Liver (tissue), 8 donors: ENCODE measurements at regions not wholly inside any gene's neighbourhood (a gene's known extent, or its start where the extent isn't known, plus 50 kb on each side); places are given as distances from the start of the nearest gene placed in this dataset.

ENCODE experiments used
- DNase-seq: peaks from one replicate; pipeline ENCODE4 v3.0.0-alpha.2; 2017; ENCODE audit warnings: low spot score
- H3K27ac ChIP-seq, 2 donors: one replicate each; pipeline ENCODE4 v1.7.0; 2013; ENCODE audit warnings: inconsistent platforms in 2 of 2, low read length in 2 of 2, control low read depth in 1 of 2, low read depth in 1 of 2, mild to moderate bottlenecking in 1 of 2
- H3K27me3 ChIP-seq, 4 donors: one replicate each; pipeline versions ENCODE4 v1.6.1 to v1.7.0; 2013; ENCODE audit warnings: low read length in 3 of 4, inconsistent platforms in 1 of 4, mild to moderate bottlenecking in 1 of 4, moderate library complexity in 1 of 4; ENCODE audit not compliant: control insufficient read depth in 4 of 4, insufficient read depth in 4 of 4
- H3K36me3 ChIP-seq, 4 donors: one replicate each; pipeline versions ENCODE4 v1.6.1 to v1.7.0; 2013; ENCODE audit warnings: low read length in 3 of 4, mild to moderate bottlenecking in 3 of 4, low read depth in 1 of 4, moderate library complexity in 1 of 4; ENCODE audit not compliant: control insufficient read depth in 4 of 4, insufficient read depth in 3 of 4
- H3K4me1 ChIP-seq, 4 donors: one replicate each; pipeline versions ENCODE4 v1.6.1 to v1.7.0; 2013; ENCODE audit warnings: low read length in 3 of 4, mild to moderate bottlenecking in 3 of 4, moderate library complexity in 1 of 4; ENCODE audit not compliant: control insufficient read depth in 4 of 4, insufficient read depth in 4 of 4
- H3K4me3 ChIP-seq, 3 donors: one replicate each; pipeline versions ENCODE4 v1.6.1 to v1.7.0; 2013; ENCODE audit warnings: low read length in 3 of 3, control low read depth in 1 of 3, low read depth in 1 of 3, mild to moderate bottlenecking in 1 of 3
- H3K9ac ChIP-seq, 2 donors: one replicate each; pipeline ENCODE4 v1.7.0; 2013; ENCODE audit warnings: low read length in 2 of 2, mild to moderate bottlenecking in 2 of 2, moderate library complexity in 2 of 2, control low read depth in 1 of 2, low read depth in 1 of 2
- H3K9me3 ChIP-seq, 4 donors: one replicate each; pipeline versions ENCODE4 v1.6.1 to v1.7.0; 2013; ENCODE audit warnings: low read length in 3 of 4; ENCODE audit not compliant: control insufficient read depth in 4 of 4
- ATF3 ChIP-seq: IDR thresholded peaks from 2 replicates; pipeline ENCODE4 v1.6.1; 2016; ENCODE audit warnings: antibody characterized with exemption
- CTCF ChIP-seq: fragments of 150-350 bp; IDR thresholded peaks from 2 replicates; pipeline ENCODE4 v1.5.1; 2017; ENCODE audit warnings: improper control_type of control experiment, low read depth, low read length; ENCODE audit not compliant: missing input control
- EGR1 ChIP-seq, 2 donors: IDR thresholded peaks; 2 replicates each; pipeline ENCODE4 v1.6.1; 2016 to 2018; ENCODE audit warnings: antibody characterized with exemption in 2 of 2, low read depth in 2 of 2
- FOXA1 ChIP-seq: IDR thresholded peaks from 2 replicates; pipeline ENCODE4 v1.6.1; 2016; ENCODE audit warnings: antibody characterized with exemption
- FOXA2 ChIP-seq: IDR thresholded peaks from 2 replicates; pipeline ENCODE4 v1.6.1; 2016; ENCODE audit warnings: antibody characterized with exemption
- GABPA ChIP-seq, 2 donors: IDR thresholded peaks in 1 of 2; conservative IDR thresholded peaks in 1 of 2; 2 replicates each; pipeline ENCODE4 v1.6.1; 2016; ENCODE audit warnings: antibody characterized with exemption in 2 of 2, mild to moderate bottlenecking in 1 of 2, moderate library complexity in 1 of 2
- HNF4A ChIP-seq, 2 donors: conservative IDR thresholded peaks; 2 replicates each; pipeline ENCODE4 v1.6.1; 2016; ENCODE audit warnings: antibody characterized with exemption in 2 of 2, mild to moderate bottlenecking in 2 of 2
- HNF4G ChIP-seq: IDR thresholded peaks from 2 replicates; pipeline ENCODE4 v1.6.1; 2016; ENCODE audit warnings: antibody characterized with exemption
- JUND ChIP-seq, 2 donors: IDR thresholded peaks; 2 replicates each; pipeline ENCODE4 v1.6.1; 2016; ENCODE audit warnings: antibody characterized with exemption in 2 of 2
- MAX ChIP-seq: IDR thresholded peaks from 2 replicates; pipeline ENCODE4 v1.6.1; 2016; ENCODE audit warnings: antibody characterized with exemption
- REST ChIP-seq: IDR thresholded peaks from 2 replicates; pipeline ENCODE4 v1.6.1; 2016; ENCODE audit warnings: antibody characterized with exemption, mild to moderate bottlenecking
- RXRA ChIP-seq, 2 donors: IDR thresholded peaks; 2 replicates each; pipeline ENCODE4 v1.6.1; 2017 to 2018; ENCODE audit warnings: antibody characterized with exemption in 2 of 2, mild to moderate bottlenecking in 1 of 2
- SP1 ChIP-seq: IDR thresholded peaks from 2 replicates; pipeline ENCODE4 v1.6.1; 2018; ENCODE audit warnings: antibody characterized with exemption, mild to moderate bottlenecking
- TAF1 ChIP-seq: conservative IDR thresholded peaks from 2 replicates; pipeline ENCODE4 v1.6.1; 2016; ENCODE audit warnings: antibody characterized with exemption, mild to moderate bottlenecking
- YY1 ChIP-seq: IDR thresholded peaks from 2 replicates; pipeline ENCODE4 v1.6.1; 2016; ENCODE audit warnings: antibody characterized with exemption, mild to moderate bottlenecking
- ZBTB33 ChIP-seq: IDR thresholded peaks from 2 replicates; pipeline ENCODE4 v1.6.1; 2016; ENCODE audit warnings: antibody characterized with exemption
- WGBS: extraction: QIAGEN DNeasy Blood & Tissue Kit; methylation state at CpG from one replicate; pipeline ENCODE4 v1.1.7; 2013; 5-methylcytosine and 5-hydroxymethylcytosine counted together
- donor health status: healthy.
- donor health status: healthy.
- donor health status: healthy.
- donor health status: healthy.
- donor health status: healthy.

GRCh38 chr13:61045251-61045650 lies 370.4 kb downstream of the PCDH20 start:
- 37% methylated on average over 2 of the region's 2 CpGs for WGBS
- no peak for TF ChIP-seq TAF1
- Histone ChIP-seq H3K4me3 (no peak overlapping the region), H3K36me3 (no peaks in the 10 kb centered on the region), H3K9ac (no peak overlapping the region), H3K9me3 (no peaks in the 10 kb centered on the region), H3K4me1 (no peaks in the 10 kb centered on the region), H3K27me3 (no peaks in the 10 kb centered on the region), H3K27ac (no peak overlapping the region)
- no peak for DNase-seq

- Histone ChIP-seq H3K4me1 (peaks cover 0 to 2% (median 0%) of the 10 kb centered on the region in 4 donors), H3K27ac (no peak overlapping the region), H3K36me3 (no peaks in the 10 kb centered on the region), H3K27me3 (no peaks in the 10 kb centered on the region), H3K4me3 (no peak overlapping the region), H3K9me3 (no peaks in the 10 kb centered on the region), H3K9ac (no peak overlapping the region)
- TF ChIP-seq TAF1 (no peak), YY1 (no peak), GABPA (IDR thresholded peaks at IDR 0.05 in 1 of 2, conservative IDR thresholded peaks at IDR 0.05 in 1 of 2) (no peak), HNF4G (no peak), FOXA2 (no peak), EGR1 (IDR thresholded peaks at IDR 0.05; ENCODE audit: low read depth in 2 of 2) (no peak), JUND (IDR thresholded peaks at IDR 0.05) (no peak), ATF3 (no peak), FOXA1 (no peak), CTCF (no peak), HNF4A (conservative IDR thresholded peaks at IDR 0.05) (no peak), MAX (no peak), ZBTB33 (no peak), SP1 (no peak)
- no peak for DNase-seq
- WGBS, result 56% methylated on average over 2 of the region's 2 CpGs
These were observed 375.5 kb downstream of the PCDH20 start for GRCh38 chr13:61040181-61040580.

- 84% methylated on average over 4 of the region's 4 CpGs for WGBS
- no peak for DNase-seq
- Histone ChIP-seq H3K9ac (no peak overlapping the region), H3K9me3 (no peaks in the 10 kb centered on the region), H3K4me3 (no peak overlapping the region), H3K27me3 (no peaks in the 10 kb centered on the region), H3K27ac (no peak overlapping the region), H3K4me1 (peaks cover 0 to 2% (median 0%) of the 10 kb centered on the region in 4 donors), H3K36me3 (no peaks in the 10 kb centered on the region)
- no peak for TF ChIP-seq GABPA (IDR thresholded peaks at IDR 0.05 in 1 of 2, conservative IDR thresholded peaks at IDR 0.05 in 1 of 2)
- no peak for TF ChIP-seq REST
- TF ChIP-seq ATF3, result no peak
- TF ChIP-seq HNF4G, result no peak
- no peak for TF ChIP-seq MAX
- no peak for TF ChIP-seq CTCF
- TF ChIP-seq RXRA (IDR thresholded peaks at IDR 0.05), result no peak
- TF ChIP-seq SP1, result no peak
- no peak for TF ChIP-seq YY1
- TF ChIP-seq TAF1, result no peak
- no peak for TF ChIP-seq HNF4A (conservative IDR thresholded peaks at IDR 0.05)
These were observed 376.3 kb downstream of the PCDH20 start for GRCh38 chr13:61039302-61039701.
